ENCODE measurements at regions not wholly inside any gene's neighbourhood (a gene's known extent, or its start where the extent isn't known, plus 50 kb on each side); places are given as distances from the start of the nearest gene placed in this dataset.

- TF ChIP-seq REST (IDR thresholded peaks at IDR 0.05; ENCODE audit: unreplicated experiment) = no peak
These were observed 123.9 kb upstream of the ABCA1 start (continued) for GRCh38 chr9:105051897-105052296.

GRCh38 chr9:105052346-105052745 lies 124.4 kb upstream of the ABCA1 start:
- Mint-ChIP-seq H3K36me3 (ENCODE audit: low read depth) (no peaks in the 10 kb centered on the region), H3K27ac (no peak overlapping the region)
- no peak for ATAC-seq

More at GRCh38 chr9:105052346-105052745, 124.4 kb upstream of the ABCA1 start:
- peaks cover 5% of the 10 kb centered on the region for H3K27me3 Mint-ChIP-seq (ENCODE audit: insufficient read depth, low read depth, poor library complexity)
- H4K20me1 ChIP-seq (replicated peaks; ENCODE audit: insufficient read depth) = no peaks in the 10 kb centered on the region
- H3K27ac ChIP-seq (ENCODE audit: low read depth) = no peak overlapping the region
- no peaks in the 10 kb centered on the region for H3K27me3 ChIP-seq (ENCODE audit: insufficient read depth)
- peaks cover 9% of the 10 kb centered on the region for H3K4me1 Mint-ChIP-seq
- no peaks in the 10 kb centered on the region for H3K79me2 ChIP-seq (replicated peaks; ENCODE audit: insufficient read depth)
- peaks cover 8% of the 10 kb centered on the region; the same call in 1 of the 2 replicates for H3K9me2 ChIP-seq (ENCODE audit: insufficient read depth)
- H3F3A ChIP-seq (replicated peaks; ENCODE audit: low read depth) = no peaks in the 10 kb centered on the region
- no peak overlapping the region for H3K4me2 ChIP-seq
- no peaks in the 10 kb centered on the region for H3K36me3 ChIP-seq (ENCODE audit: insufficient read depth)
- no peak overlapping the region for H3K4me3 Mint-ChIP-seq
- no peak overlapping the region for H2AFZ ChIP-seq
- TF ChIP-seq JUNB (IDR thresholded peaks at IDR 0.05; ENCODE audit: unreplicated experiment) (no peak), EZH2 (IDR thresholded peaks at IDR 0.05; ENCODE audit: low read depth, unreplicated experiment) (no peak), CTCF (conservative IDR thresholded peaks at IDR 0.05; ENCODE audit: low read depth in 2 of 2) (no peak), REST (IDR thresholded peaks at IDR 0.05; ENCODE audit: unreplicated experiment) (no peak), ZNF114 (CRISPR knock-in tag; IDR thresholded peaks at IDR 0.05) (no peak), ZNF331 (CRISPR knock-in tag; IDR thresholded peaks at IDR 0.05; ENCODE audit: low read depth) (no peak), CREB1 (CRISPR knock-in tag; IDR thresholded peaks at IDR 0.05; ENCODE audit: low read depth) (no peak), ZNF462 (CRISPR knock-in tag; IDR thresholded peaks at IDR 0.05) (no peak)
- no peak overlapping the region for H3K4me3 ChIP-seq
- no peaks in the 10 kb centered on the region for H3K9me3 Mint-ChIP-seq
- no peaks in the 10 kb centered on the region for H3K4me1 ChIP-seq (ENCODE audit: insufficient read depth)
- DNase-seq (ENCODE audit: low spot score) = no peak
